HG03460 (cell line): ENCODE measurements at regions not wholly inside any gene's neighbourhood (a gene's known extent, or its start where the extent isn't known, plus 50 kb on each side); places are given as distances from the start of the nearest gene placed in this dataset.

Experiments
- ATAC-seq: cut with Tn5 transposase; IDR thresholded peaks from one replicate; pipeline ENCODE4 v1.9.1; 2021; ENCODE audit not compliant: unreplicated experiment

DNA sequence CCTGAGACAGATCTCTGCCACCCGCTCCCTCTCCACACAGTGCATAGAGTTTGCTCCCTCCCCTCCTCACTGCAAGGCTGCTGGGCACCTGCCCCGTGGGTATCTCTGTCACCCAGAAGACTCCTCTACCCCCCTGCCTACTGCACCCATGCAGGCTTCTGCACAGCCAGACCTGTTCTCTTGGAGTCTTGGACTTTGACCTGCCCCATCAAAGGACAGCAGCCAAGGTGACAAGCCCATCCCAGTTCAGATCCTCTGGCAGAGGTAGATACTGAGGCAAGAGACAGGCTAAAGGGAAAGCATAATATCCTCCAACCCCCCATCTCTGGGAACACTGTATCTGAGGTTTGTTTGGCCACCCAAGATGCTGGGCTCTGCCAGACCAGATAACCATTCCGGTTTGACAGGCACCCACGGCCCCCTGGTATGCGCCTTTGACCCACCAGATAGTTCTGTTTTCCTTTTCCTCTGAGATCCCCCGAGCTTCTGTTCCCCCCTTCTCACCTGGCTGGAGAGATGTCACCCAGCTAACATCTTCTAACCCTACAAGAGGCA lies 239.6 kb downstream of the SOX9 start:
- no peak for ATAC-seq

DNA sequence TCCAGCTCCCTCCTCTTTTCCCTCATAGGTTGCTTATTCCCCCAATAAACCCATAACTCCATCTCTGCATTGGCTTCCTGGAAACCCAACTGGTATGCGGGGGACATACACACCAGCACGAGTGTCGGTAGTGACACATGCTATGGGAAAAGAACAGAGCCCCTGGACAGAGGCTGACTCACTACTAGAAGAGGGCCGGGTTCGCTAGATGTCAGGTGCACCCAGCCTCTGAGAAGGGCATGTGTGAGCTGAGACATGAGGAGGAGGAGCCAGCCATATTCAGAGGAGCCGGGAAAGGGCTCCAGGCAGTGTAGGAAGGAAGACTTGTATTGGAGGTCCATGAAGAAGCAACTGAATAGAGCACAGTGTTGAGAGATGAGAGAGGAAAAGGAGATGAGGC lies 241.1 kb downstream of the SOX9 start:
- ATAC-seq, result no peak

DNA sequence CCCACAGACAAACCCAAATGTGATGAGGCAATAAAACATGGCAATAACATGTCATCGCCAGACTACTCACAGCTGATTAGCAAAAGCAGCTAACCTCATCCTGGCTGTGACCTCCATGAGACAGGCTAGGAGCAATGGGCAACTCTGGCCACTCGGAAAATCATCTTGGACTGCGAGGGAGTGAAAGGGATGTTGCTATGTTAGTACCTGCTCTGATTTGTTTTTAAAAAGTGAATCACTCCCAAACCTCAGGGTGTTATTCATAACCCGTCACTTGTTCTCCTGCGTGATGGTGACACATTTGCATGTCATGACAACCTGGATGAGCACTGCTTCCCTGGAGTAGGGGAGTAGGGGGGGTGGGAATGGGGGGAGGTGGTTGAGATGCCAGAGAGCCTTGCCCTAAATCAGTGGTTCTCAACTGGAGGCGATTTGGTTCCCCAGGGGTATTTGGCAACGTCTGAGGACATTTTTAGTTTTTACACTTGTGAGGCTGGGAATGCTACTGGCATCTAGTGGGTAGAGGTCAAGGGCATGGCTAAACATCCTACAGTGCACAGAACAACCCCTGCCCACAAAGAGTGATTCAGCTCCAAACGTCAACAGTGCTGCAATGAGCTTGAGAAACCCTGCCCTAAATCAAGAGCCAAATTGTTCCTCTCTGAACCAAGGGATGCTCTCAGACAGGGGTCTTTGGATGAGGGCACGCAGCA lies 241.7 kb downstream of the SOX9 start:
- no peak for ATAC-seq

DNA sequence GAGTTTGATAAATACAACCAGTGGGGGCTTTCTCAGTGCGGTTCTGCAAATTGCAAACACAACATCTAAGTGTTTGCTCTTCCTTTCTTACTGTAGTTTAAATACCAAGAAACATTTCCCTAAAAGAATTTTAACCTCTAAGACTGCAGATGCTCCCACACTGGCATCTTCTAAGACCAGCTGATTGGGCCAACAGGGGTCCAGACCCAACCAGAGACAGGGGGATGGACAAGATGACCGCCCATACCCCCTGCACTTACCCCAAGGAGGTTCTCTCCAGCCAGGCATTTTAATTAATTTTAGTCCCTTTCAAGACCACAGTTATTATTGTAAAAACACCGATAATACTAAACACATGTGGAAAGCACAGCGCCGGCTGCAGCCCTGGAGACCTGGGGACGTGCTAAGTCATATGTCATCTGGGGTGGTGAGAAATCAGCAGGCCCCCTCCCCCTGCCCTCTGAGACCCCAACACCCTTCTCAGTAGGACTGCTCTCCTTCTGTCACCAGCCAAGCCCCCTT lies 242.3 kb downstream of the SOX9 start:
- ATAC-seq, result no peak

DNA sequence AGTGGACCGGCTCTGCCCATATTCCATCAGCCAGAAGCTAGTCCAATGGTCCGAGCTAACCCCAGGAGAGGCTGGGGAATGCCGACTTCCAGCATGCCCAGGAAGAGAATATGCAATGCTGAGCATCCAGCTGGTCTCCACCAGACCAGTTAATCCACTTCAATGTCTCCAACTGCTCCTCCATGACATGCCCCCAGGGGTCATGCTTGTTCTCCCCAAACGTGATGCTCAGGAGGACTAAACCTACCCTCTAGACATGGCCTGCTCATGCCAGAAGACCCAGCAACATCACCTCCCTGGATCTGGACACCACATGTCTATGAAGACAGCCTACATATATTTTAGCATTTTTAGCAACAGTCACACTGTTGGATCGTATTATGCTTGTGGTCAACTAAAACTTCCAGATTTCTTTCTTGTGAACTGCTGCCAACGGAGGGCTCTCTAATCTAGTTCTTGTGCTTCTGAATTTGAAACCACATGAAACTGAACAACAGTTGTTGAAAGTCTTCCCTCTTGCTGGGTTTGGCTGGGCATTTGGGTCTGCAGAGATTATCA lies 245.1 kb downstream of the SOX9 start:
- no peak for ATAC-seq

DNA sequence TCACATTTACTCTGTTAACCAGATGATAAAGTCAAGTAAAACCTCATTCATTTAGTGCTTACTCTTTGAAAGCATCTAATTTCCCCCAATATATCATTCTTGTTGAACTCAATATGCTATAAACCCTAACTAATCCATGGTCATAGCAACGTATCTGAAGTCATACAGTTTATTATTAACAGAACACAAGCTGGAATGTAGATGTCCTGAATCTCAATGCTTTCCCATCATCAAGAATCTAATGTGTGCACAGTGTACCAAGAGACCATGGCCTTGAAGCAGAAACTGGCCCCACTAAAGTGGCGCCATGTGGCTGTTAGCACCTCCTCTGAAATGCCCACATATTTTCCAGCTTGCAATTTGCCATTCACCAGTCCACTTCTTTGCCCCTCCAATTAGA lies 245.8 kb downstream of the SOX9 start:
- no peak for ATAC-seq

DNA sequence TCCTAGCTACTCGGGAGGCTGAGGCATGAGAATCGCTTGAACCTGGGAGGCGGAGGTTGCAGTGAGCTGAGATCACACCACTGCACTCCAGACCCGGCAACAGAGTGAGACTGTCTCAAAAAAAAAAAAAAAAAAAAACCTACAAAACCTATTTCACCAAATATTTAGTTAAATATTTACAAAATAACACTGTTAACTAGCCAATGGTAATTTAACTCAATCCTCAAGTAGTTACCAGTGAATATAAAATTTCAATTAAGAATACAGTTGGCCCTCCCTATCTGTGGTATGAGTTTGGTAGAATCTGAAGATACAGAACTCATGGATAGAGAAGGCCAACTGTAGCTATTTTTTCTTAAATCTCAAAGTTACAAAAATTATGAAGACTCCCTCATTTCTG lies 247.4 kb downstream of the SOX9 start:
- ATAC-seq, result no peak

DNA sequence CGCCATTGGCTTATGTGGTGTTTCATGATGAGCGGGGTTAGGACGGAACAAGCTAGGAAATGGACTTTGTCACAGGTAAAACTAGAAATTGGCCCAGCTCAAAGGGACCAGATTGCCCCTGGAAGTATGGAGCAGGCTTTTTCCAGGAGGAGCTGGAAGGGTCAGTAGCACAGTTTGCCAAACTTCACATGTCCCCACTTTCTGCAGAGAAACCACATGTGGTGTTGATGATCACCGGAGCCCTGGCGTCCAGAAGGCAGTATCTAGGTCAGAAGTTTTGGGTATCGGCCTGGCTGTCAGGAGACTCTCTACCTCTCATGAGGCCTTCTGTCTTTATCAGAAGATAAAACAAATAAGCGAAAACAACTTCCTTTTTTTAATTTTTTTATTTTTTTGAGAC lies 248.5 kb downstream of the SOX9 start:
- ATAC-seq, result no peak

DNA sequence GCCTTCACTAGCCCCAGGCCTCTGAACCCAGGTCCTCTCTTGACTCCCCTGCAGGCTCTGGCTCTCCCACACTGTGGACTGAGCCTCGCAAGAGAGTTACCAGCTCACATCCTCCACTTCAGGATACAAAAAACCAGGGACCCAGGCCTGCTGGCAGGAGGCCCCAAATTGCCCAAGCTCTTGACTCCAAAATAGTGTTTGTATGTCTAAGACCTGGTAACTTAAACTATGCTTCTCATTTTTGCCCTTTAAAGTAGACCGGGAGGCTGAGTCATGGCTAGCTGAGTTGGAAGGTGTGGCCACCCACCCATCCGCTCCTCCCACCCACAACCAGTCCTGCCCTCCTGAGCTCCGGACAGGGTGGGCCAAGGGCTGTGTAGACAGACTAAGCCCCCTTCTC lies 250.0 kb downstream of the SOX9 start:
- no peak for ATAC-seq

DNA sequence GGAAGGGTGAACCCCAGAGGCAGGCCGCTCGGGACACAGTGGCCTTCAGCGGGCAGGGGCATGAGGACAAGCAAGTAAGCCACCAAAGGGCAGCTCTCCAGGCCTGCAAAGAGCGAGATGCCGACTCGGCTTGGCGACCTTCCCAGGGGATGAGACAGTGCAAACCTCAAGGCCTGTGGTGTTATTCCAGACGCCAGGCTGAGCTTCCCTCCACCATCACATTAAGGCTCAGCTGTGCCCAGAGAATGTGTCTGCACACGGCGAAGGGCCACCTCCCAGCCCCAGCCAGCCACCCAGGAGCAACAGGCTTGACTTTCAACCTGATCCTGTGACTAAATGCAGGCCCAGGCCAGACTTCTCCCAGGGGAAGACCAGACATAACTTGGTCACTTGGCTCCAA lies 251.4 kb downstream of the SOX9 start:
- no peak for ATAC-seq

DNA sequence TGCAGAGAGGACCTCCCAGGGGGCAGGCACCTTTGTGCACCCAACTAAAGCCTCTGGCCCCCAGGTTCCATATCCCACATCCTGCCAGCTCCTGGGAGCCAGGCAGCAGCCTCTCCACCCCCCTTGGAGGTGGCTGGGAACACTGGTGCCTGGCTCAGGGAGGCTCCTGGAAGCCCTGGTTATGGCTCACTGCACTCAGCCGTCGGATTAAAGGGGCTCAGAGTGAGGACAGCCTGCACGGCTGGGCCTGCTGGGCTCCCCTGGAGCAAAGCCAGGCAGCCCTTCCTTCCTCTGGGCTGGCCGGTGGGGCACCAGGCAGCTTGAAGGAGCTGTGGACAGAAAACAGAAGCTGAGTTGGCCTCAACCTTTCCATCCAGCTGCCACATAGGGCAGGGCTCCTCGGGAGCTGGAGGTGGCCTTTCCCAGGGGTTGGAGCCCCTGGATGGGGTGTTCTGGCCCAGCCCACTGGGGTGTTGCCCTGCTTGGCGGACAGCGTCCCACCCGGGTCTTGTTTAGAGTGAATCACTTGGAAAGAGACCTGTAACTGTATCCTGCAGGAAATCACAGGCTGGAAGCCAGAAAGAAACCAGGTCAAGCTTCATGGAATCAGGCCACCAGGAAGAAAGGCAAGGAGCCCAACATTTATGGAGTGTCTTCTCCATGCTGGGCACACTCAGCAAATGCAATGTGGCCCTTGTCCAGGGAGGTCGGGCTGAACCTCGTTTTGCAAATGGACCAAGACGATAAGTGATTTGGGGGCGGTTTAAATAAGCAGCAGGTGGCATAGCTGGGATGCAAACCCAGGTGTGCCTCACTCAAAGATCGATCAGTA lies 253.3 kb downstream of the SOX9 start:
- ATAC-seq, result no peak

DNA sequence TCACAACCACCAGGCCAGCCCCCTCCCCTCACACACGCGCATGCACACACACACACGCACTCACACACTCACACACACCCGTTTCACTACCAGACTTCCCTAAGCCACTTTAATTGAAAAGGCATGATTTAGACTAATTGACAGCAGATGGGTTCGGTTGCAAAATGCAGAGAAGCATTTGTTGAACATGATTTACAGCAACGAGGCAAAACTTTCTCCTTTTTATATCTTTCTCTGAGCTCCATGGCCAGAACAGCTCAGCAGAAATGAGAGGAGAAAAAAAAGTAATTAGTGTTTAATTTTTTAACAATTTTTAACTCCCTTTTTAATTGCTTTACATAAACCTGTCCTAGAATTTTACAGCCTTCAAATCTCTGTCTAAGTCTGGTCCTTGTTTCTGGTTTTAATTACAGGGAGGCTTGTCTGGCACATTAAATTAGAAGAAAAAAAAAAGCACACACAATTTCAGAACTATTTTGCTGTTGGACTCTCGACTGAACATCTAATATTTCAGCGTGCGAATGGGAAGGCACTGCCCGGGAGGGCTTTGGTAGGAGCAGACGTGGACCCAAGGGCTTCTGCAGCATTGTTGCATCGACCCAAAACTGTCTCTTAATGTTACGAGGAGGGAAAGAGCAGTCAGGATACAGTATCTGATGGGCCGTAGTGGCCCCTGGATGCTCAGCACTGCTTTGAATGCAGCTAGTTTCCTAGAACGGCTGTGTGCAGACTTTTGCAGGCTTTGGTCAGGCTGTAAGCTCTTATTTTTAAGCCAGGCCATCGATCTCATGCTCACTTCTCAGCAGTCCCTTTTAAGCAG lies 255.9 kb downstream of the SOX9 start:
- ATAC-seq, result no peak

DNA sequence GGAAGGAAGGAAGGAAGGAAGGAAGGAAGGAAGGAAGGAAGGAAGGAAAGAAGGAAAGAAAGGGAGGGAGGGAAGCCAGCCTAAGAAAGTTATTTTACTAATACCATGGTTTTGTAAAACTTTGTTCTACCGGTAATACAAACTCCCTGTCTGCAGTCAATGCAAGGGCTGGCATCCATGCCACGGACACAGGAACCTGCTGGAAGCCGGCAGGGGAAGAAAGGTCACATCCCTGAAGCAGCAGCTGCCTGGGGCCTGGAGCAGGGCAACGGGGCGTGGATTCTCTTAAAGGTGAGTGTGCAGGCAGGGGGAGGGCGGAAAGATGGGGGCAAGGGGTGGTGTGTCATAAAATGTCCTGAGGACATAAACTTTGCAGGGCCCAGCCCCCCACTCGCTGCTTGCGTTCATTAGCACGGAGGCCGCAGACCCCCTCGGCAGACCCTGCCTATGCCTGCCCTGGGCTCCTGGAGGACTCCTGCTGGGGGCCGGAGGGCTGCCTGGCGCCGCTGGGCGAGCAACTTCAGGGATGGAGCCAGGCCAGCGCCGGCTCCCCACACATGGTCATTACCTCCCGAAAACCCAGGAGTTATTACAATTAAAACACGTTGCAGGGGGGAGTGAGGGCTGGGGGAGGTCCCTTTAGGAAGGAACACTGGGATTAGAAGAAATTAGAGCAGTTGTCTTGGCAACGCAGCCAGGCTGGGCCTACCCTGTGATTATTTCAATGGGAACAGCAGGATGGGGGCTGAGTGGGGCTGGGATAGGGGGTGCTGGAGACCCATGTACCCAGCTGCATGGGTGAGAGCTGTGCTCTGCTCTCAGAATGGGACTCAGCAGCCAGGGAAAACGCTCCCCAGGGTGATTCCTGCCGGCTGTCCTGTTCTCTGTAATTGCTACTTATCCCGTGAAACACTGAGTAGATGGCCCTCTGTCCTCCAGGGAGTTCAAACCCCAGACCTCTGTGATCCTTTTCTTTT lies 257.9 kb downstream of the SOX9 start:
- ATAC-seq, result no peak

DNA sequence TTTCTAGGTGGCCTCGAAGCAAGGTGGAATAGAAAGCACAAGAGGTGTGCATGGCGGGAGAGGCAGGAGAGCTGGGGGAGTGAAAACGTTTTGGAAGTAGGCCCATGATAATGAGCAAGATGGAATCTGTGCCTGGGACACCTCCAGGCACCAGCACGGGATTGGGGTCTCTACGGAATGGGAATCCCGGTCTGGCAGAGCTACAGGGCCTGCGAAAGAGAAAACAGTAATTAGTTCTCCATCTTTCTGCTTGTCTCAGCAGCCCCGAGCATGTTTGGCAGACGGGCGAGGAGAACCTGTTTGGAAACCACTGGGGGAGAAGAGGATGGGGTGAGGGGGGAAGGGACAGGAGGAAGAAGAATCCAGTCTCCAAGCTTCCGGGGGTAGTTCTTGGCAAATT lies 258.7 kb downstream of the SOX9 start:
- no peak for ATAC-seq

DNA sequence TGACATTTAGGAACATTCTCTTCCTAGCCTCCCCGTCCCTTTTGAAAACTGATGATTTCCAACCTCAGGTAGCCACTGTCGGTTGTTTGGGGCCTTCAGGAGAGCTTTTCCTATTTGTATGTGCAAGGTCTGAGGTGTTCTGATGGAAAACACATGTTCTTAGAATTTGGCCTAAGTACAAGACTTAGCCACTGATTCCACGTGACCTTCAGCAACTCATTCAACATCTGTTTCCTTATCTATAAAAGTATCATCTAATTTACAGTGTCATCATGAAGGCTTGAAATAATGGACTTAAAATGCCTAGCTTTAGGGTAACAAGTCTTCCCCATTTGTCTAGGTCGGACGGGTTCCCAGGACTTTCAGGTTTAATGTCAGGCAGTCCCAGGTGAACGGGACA lies 259.3 kb downstream of the SOX9 start:
- no peak for ATAC-seq

DNA sequence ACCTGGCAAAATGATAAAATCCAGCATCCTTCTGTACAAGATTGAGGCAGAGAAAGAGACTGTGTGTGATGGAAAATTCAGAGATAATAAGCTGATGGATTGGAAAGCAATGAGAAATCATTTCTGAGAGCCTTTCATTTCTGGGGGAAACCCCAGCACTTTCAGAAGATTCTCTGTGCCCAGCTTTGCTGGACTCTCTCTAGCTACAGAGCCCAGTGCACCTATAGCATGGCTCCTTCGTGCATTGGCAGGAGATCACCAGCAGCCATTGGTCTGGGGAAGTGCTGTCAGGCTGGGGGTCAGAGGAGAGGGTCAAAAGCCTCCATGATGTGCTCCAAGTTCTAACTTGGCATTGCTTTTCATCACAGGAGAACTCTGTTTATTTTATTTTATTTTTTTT lies 259.9 kb downstream of the SOX9 start:
- ATAC-seq, result no peak

DNA sequence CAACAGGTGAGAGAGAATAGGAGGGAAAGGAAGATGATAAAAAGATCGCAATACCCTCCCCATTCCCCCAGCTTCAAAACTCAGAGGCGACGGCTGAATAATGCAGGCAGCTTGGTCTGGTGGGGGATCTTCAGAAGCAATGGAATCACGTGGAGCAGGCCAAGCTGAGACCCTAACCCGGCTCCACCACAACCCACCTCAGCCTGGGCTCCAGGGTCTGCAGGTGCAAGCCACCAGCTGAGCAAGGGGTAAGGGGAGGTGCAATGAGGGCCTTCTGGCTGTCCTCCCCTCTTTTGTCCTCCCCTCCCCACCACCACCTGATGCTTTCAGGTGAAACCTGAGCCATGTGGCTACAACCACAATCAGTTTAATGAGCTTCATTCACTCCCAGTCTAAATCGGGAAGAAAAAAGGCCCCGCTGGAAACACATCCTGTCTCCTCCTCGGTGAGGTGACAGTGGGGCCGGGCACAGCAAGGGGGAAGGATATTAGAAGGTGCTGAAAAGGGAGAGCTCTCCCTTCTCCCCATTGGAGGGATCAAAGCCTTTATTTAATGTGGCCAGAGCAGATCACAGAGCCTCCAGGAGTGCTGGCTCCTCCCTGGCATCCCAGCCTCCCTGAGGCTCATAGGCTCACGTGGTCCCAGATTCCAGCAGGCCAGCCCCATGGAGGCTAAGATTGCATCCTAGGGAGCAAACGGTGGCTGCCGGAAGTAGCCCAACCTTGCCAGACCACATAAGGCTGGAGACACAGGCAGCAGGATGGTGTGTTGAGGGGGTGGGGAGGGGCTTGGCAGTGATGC lies 261.0 kb downstream of the SOX9 start:
- no peak for ATAC-seq

DNA sequence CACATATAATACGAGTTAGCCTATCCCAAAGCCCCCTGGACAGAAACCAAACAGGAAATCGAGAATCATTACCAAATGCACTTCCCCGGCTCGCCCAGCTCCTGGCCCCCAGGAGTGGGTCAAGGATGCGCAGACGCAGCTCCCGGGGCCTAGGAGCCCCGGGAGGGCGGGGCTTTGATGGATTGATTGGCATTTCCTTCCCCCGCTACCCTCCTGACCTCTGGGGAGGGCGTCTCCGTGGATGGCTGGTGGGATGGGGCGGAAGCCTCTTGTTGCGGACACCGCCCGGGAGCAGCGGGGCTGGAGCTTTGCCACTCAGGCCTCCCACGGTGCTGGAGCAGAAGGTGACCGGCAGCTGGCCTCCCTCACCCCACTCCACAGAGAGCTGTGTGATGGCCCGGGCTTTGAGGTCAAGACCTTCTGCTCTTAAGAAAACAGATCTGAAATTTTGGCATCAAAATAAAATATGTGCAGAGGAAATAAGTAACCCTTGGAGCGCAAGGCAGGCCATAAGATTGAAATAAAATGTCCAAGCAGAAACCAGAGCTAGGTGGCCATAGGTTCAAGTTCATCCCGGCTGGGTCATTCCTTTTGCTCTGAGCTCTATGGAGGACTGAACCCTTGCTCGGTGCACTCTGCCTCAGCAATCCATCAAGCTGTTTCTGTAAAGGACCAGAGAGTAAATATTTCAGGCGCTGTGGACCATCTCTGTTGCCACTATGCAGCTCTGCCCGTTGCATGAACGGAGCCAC lies 262.3 kb downstream of the SOX9 start:
- no peak for ATAC-seq
